GM19452 (cell line): ENCODE measurements at regions not wholly inside any gene's neighbourhood (a gene's known extent, or its start where the extent isn't known, plus 50 kb on each side); places are given as distances from the start of the nearest gene placed in this dataset.

Source experiments
- ATAC-seq: cut with Tn5 transposase; IDR thresholded peaks from one replicate; pipeline ENCODE4 v1.9.1; 2021; ENCODE audit not compliant: unreplicated experiment

DNA sequence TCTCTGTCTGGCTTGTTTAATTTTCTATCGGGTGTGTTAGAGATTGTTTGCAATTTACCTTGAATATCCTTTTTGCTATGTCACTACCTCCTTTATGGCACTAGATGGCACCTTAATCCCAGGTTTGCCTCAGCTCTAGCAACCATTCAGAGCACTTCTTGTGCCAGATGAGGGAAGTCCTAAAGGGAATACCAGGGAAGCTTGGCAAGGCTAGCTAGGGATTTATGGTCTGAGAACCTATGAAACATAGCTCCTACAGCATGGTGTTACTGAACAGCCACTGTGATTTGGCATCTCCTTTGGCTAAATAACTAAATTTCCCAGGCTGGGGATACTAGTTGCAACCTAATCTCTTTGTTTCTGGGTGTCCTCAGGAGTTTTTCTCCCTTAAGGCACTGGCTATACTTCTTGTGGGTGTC, 69.0 kb upstream of the VOPP1 start:
- peak; percentile 86 for ATAC-seq

DNA sequence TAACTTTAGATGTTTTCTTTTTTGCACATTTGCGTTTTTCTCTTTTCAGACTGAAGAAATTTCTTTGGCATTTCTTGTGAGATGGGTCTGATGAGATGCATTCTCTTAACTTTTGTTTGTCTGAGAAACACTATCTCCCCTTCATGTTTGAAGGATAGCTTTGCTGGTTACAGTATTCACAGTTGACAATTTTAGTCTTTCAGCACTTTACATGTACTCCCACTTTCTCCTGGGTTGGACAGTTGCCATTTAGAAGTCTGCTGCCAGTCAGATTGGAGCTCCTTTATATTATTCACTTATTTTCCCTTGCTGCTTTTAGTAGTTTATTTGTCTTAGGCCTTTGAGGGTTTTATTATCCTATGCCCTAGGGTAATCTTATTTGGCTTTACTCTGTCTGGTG, 67.3 kb upstream of the VOPP1 start:
- no peak for ATAC-seq

DNA sequence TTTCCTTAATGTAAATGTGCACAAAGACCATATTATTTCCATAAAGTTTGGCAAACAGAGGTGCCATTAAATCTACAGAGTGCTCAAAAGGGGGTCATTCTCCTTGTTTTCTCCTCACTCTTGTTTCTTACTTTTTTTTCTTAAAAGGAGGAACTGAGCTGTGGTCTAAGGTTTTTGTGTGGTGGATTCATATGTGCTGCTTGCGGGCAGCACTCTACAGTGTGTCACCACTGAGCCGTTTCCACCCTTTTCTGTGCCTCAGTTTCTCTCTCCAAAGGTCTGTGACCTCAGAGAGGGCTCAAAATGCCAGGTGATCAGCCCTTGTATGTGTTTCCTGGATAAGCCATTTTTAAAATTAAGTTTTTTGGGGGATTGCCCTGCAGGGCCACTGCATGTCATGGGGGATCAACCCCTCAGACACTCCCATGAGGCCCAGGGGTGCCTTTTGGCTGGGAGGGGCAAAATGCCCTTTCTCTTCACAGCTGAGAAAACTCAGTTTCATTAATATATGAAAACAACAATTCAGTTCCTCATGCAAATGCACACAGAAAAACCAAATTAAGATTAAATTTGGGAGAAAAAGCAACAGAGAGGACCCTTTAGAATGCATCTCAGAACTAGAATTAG, 56.9 kb upstream of the VOPP1 start:
- no peak for ATAC-seq

DNA sequence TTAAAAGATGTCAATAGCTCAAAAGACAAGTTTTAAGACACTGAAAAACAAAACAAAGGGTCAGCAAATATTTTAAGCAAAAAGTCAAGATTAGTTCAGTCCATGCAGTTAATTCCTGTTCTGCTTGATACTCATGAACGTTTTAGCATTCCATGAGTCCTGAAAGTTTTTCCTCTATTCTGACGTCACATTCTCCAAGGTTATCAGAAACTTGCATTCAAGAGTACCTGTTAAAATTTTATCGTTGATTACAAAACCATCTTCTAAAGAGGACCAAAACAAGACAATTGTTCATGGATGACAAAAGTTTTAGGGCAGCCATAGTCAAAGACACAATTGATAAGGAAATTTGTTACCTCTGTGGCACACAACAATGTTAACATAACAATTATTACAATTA, 52.5 kb upstream of the VOPP1 start:
- ATAC-seq = no peak

DNA sequence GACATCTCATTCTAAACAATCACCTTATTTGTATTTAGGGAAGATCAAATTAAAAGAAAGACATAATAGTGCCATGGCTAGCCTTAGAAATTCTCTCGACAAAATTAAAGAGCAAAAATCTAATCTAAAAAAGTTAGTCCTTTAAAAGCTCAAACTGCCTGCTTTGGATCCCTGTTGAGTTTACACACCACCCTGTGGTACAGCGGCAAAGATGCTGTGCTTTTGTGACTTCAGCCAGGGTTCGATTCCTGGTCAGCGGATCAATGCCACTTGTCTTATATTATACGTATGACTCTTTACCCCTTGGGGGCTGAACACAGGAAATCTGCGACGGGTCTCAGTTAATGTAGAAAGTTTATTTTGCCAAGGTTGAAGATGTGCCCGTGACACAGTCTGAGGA, 51.3 kb upstream of the VOPP1 start:
- no peak for ATAC-seq

DNA sequence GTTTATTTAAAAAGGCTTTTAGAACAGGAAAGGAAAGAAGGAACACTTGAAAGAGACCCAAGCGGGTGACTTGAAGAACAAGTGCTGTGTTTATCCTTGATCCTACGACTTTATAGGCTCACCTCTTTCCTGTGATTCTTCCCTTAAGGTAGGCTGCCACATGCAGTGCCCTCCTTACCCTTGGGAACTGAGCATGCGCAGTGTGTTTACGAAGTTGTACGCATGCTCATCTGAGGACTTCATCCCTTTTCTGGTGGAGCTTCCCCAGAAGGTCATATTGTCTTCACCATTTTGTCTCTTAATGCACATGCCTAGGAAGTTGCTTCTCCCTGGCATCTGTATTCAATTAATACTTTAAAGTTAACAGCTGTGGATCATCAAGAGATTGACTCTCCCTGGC, 49.9 kb upstream of the VOPP1 start:
- no peak for ATAC-seq
